GM12872 (cell line): ENCODE measurements at regions not wholly inside any gene's neighbourhood (a gene's known extent, or its start where the extent isn't known, plus 50 kb on each side); places are given as distances from the start of the nearest gene placed in this dataset.
A peak's percentile ranks its signal among the peaks of the same experiment; 100 is the strongest.

Source experiments
- TF ChIP-seq, protein P1 (sequence below): IDR thresholded peaks from 3 replicates; pipeline ENCODE4 v1.5.1; 2011; ENCODE audit warnings: low read depth, mild to moderate bottlenecking, low read length, moderate library complexity; ENCODE audit not compliant: insufficient read depth

- TF ChIP-seq, protein P1, sequence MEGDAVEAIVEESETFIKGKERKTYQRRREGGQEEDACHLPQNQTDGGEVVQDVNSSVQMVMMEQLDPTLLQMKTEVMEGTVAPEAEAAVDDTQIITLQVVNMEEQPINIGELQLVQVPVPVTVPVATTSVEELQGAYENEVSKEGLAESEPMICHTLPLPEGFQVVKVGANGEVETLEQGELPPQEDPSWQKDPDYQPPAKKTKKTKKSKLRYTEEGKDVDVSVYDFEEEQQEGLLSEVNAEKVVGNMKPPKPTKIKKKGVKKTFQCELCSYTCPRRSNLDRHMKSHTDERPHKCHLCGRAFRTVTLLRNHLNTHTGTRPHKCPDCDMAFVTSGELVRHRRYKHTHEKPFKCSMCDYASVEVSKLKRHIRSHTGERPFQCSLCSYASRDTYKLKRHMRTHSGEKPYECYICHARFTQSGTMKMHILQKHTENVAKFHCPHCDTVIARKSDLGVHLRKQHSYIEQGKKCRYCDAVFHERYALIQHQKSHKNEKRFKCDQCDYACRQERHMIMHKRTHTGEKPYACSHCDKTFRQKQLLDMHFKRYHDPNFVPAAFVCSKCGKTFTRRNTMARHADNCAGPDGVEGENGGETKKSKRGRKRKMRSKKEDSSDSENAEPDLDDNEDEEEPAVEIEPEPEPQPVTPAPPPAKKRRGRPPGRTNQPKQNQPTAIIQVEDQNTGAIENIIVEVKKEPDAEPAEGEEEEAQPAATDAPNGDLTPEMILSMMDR: no peak
Measured at GRCh38 chr20:16810216-16810615, 62.1 kb downstream of the OTOR start.

DNA sequence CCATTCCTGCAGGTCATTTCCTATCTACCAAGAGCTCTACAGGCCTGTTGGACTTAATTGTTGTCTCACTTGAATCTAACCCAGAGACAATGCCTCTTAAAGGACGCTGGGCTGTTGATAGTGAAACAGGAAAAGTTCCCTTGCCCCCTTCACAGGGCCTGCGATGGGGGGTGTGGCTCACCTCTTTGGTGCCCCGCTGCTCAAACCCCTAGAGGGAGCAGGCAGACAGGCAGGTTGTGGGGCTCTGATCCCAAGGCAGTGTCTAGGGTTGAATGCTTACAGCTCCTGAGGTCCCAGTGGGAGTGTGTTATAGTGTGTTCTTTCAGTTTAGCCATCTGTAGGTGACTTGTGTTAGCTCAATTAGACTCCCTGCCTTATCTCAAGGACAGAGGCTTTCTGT lies 68.0 kb downstream of the OTOR start:
- TF ChIP-seq, protein P1: no peak

DNA sequence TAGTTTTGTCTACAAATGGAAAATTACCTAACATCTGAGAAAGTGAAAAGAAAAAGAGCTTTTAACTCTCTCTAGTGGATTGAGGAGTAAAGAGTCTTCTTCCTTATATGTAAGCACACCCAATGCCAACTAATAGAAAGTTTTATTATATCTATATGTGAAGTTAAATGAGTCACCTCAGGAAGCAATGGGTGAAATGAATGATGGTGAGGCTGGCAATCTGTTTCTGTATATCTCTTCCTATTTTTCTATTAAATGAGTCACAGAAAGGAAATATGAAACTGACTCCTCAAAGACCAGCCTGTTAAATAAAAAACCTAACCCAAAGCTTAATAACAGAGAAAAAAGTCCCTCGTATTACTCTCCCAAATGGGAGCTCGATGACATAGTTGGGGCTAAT lies 71.3 kb downstream of the OTOR start:
- TF ChIP-seq, protein P1: no peak

- TF ChIP-seq, protein P1: peak; percentile 95
Measured at GRCh38 chr20:16821211-16822089, 73.3 kb downstream of the OTOR start.

DNA sequence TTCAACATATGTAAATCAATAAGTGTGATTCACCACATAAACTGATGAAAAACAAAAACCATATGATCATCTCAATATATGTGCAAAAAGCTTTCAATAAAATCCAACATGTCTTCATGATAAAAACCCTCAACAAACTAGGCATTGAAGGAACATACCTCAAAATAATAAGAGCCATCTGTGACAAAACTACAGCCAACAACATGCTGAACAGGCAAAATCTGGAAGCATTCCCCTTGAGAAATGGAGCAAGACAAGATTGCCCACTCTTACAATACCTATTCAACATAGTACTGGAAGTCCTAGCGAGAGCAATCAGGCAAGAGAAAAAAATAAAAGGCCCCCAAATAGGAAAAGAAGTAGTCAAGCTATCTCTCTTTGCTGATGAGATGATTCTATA lies 76.5 kb downstream of the OTOR start:
- TF ChIP-seq, protein P1: no peak

DNA sequence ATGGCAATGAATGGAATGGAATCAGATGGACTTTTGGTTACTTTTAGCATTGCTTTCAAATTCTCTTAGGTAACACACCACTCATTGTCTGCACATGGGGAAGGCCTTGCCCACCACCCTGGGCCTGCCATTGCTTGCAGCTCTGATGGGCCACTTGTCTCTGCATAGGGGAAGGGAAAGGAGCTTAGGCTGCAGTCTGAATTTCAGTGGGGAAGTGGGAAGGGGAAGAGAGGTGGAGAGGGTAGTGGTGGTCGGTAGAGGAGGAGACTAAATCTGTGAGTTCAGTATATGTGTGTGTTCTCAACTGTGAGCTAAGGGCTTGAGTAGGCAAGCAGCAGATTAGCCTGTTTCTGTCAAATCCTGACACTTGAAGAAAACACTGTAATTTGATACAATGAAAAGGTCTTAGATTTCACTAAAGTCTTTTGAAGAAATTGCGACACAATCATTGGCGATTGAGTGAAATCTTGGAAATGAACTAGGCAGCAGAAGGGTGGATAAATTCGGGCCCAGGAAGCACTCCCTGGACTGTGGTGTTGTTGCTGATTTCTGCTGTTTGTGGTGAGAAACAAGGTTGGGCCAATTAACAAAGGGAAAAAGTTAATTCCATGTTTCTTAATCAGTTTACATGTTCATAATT lies 80.6 kb downstream of the OTOR start:
- TF ChIP-seq, protein P1: no peak

- TF ChIP-seq, protein P1: no peak
Measured at GRCh38 chr20:16842486-16843120, 94.4 kb downstream of the OTOR start.
